ENCODE measurements at regions not wholly inside any gene's neighbourhood (a gene's known extent, or its start where the extent isn't known, plus 50 kb on each side); places are given as distances from the start of the nearest gene placed in this dataset.

- Histone ChIP-seq H3K4me2 (ENCODE audit: insufficient read depth, insufficient read length, low read length) (no peak overlapping the region), H4K5ac (ENCODE audit: insufficient read length, low read depth, low read length) (no peak overlapping the region), H4K91ac (ENCODE audit: insufficient read length, low read depth, low read length) (no peak overlapping the region), H3K4ac (ENCODE audit: low read depth, low read length) (no peak overlapping the region), H4K20me1 (ENCODE audit: control insufficient read depth, insufficient read depth, insufficient read length) (no peaks in the 10 kb centered on the region), H3K79me2 (ENCODE audit: insufficient read depth, low read length) (no peaks in the 10 kb centered on the region), H3K56ac (ENCODE audit: insufficient read length, low read depth, low read length) (no peak overlapping the region), H3K27me3 (ENCODE audit: insufficient read depth, low read length) (no peaks in the 10 kb centered on the region), H3K14ac (ENCODE audit: insufficient read depth, low read length) (no peak overlapping the region), H3K23ac (ENCODE audit: insufficient read length, low read depth, low read length) (no peak overlapping the region), H2BK120ac (ENCODE audit: low read depth, low read length, poor library complexity, severe bottlenecking) (no peak overlapping the region), H3K4me1 (ENCODE audit: insufficient read depth, low read length) (no peaks in the 10 kb centered on the region), H3K79me1 (ENCODE audit: insufficient read depth, low read depth, low read length, poor library complexity, severe bottlenecking) (no peaks in the 10 kb centered on the region), H2BK5ac (ENCODE audit: insufficient read length, low read length) (no peak overlapping the region), H3K23me2 (ENCODE audit: insufficient read length, low read depth, low read length, poor library complexity, severe bottlenecking) (no peaks in the 10 kb centered on the region), H2AFZ (ENCODE audit: low read length) (no peak overlapping the region), H4K8ac (replicated peaks; ENCODE audit: insufficient read length, low read depth, low read length) (no peak overlapping the region), H3T11ph (ENCODE audit: low read length) (no peak overlapping the region), H2BK15ac (ENCODE audit: low read depth, low read length) (no peak overlapping the region), H3K18ac (ENCODE audit: insufficient read length, low read depth, low read length) (no peak overlapping the region), H2AK5ac (ENCODE audit: insufficient read length, low read length) (no peak overlapping the region), H3K9ac (ENCODE audit: extremely low read depth, insufficient read length, low read length) (no peak overlapping the region), H2BK12ac (ENCODE audit: insufficient read length, low read depth, low read length) (no peak overlapping the region), H3K9me3 (ENCODE audit: control insufficient read depth, low read depth, low read length) (no peaks in the 10 kb centered on the region), H2BK20ac (ENCODE audit: low read depth, low read length, poor library complexity, severe bottlenecking) (no peak overlapping the region), H3K27ac (ENCODE audit: insufficient read length, low read depth, low read length) (no peak overlapping the region)
- Mint-ChIP-seq H3K27ac (no peak overlapping the region), H3K27me3 (ENCODE audit: low read depth) (no peaks in the 10 kb centered on the region), H3K4me1 (peaks cover 6 to 9% of the 10 kb centered on the region in 2 experiments), H3K36me3 (ENCODE audit: insufficient read depth in 1 of 3, low read depth in 3 of 3) (no peaks in the 10 kb centered on the region), H3K4me3 (no peak overlapping the region), H3K9me3 (no peaks in the 10 kb centered on the region)
- DNase-seq, result no peak
- no CpG with 5 or more reads among the region's 3 CpGs for WGBS (ENCODE audit: extremely low coverage, insufficient read length, low lambda C conversion rate)
- no peak for TF ChIP-seq CTCF (conservative IDR thresholded peaks at IDR 0.05)
Observed at GRCh38 chr13:79908381-79908780, 427.4 kb downstream of the NDFIP2 start.
